ENCODE measurements at regions not wholly inside any gene's neighbourhood (a gene's known extent, or its start where the extent isn't known, plus 50 kb on each side); places are given as distances from the start of the nearest gene placed in this dataset.

DNA sequence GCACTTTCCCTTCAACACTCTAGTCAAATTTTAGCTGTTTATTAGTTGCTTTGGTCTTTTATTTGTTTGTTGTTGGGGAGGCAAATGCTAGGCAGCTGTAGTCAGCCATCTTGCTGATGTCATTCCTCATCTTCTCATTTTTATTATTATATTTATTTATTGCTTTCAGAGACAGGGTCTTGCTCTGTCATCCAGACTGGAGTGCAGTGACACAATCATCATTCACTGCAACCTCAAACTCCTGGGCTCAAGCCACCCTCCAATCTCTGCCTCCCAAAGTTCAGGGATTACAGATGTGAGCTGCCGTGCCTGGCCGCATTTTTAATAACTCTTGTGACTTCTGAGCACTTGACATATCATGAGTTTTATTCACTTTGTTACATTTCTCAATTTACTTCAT, 441.4 kb downstream of the DIPK2A start:
- TF ChIP-seq, protein P1, sequence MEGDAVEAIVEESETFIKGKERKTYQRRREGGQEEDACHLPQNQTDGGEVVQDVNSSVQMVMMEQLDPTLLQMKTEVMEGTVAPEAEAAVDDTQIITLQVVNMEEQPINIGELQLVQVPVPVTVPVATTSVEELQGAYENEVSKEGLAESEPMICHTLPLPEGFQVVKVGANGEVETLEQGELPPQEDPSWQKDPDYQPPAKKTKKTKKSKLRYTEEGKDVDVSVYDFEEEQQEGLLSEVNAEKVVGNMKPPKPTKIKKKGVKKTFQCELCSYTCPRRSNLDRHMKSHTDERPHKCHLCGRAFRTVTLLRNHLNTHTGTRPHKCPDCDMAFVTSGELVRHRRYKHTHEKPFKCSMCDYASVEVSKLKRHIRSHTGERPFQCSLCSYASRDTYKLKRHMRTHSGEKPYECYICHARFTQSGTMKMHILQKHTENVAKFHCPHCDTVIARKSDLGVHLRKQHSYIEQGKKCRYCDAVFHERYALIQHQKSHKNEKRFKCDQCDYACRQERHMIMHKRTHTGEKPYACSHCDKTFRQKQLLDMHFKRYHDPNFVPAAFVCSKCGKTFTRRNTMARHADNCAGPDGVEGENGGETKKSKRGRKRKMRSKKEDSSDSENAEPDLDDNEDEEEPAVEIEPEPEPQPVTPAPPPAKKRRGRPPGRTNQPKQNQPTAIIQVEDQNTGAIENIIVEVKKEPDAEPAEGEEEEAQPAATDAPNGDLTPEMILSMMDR (conservative IDR thresholded peaks at IDR 0.05) = no peak
- no peak overlapping the region for H3K4me2 ChIP-seq
- intact Hi-C loops (cut with micrococcal nuclease; ENCODE audit: unreplicated experiment) = no loop called here
- POLR2A ChIA-PET (ENCODE audit: unreplicated experiment) = no interaction called here
- H3K36me3 ChIP-seq (ENCODE audit: low read depth) = no peaks in the 10 kb centered on the region
- CTCF ChIA-PET = no interaction called here
- no peak for DNase-seq
- no peak overlapping the region for H2AFZ ChIP-seq
- H3K79me2 ChIP-seq (ENCODE audit: low read depth) = no peaks in the 10 kb centered on the region
- H3K27me3 ChIP-seq (ENCODE audit: insufficient read depth, low read depth) = no peaks in the 10 kb centered on the region
- H3K9me3 ChIP-seq (ENCODE audit: insufficient read depth, low read depth) = peaks cover 5% of the 10 kb centered on the region; the same call in 1 of the 2 replicates
- no TSS peak for BruUV-seq (replicated peaks)
- no peaks in the 10 kb centered on the region for H3K9me2 ChIP-seq (ENCODE audit: insufficient read depth)
- no peak overlapping the region for H3K4me3 ChIP-seq
- H3F3A ChIP-seq (ENCODE audit: insufficient read depth, low read depth) = no peaks in the 10 kb centered on the region
- H3K4me1 ChIP-seq (replicated peaks; ENCODE audit: insufficient read depth) = no peaks in the 10 kb centered on the region
- H3K27ac ChIP-seq = no peak overlapping the region
- no peaks in the 10 kb centered on the region for H4K20me1 ChIP-seq (ENCODE audit: insufficient read depth)

DNA sequence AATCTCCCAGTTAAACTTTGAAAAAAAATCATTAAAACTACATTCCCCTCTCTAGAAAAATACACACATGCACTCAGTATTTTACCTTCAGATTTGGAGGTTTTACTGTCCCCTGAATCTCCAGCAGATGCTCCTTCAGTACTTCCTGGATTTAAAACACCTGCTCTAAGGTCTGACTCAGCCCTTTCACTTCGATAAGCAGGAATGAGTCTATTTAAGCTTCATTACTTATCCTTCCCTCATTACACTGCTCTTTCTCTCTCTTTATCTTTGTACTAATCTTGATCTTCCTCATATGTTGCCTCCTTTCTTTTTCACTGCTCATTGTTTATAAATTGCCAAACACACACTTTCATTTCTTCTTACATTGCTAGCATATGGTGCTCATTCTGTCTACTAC, 443.9 kb downstream of the DIPK2A start:
- no peaks in the 10 kb centered on the region for H4K20me1 ChIP-seq (ENCODE audit: insufficient read depth)
- no peaks in the 10 kb centered on the region for H3K9me3 ChIP-seq (ENCODE audit: insufficient read depth, low read depth)
- no peak for TF ChIP-seq EZH2 (IDR thresholded peaks at IDR 0.05; ENCODE audit: low read depth)
- TF ChIP-seq, protein P1 (conservative IDR thresholded peaks at IDR 0.05) = no peak
- no peaks in the 10 kb centered on the region for H3F3A ChIP-seq (ENCODE audit: insufficient read depth, low read depth)
- H3K9me2 ChIP-seq (ENCODE audit: insufficient read depth) = no peaks in the 10 kb centered on the region
- H3K4me2 ChIP-seq = no peak overlapping the region
- H3K27me3 ChIP-seq (ENCODE audit: insufficient read depth, low read depth) = no peaks in the 10 kb centered on the region
- no peak overlapping the region for H3K4me3 ChIP-seq
- H2AFZ ChIP-seq = no peak overlapping the region
- no peak overlapping the region for H3K27ac ChIP-seq
- BruUV-seq (replicated peaks) = no TSS peak
- POLR2A ChIA-PET (ENCODE audit: unreplicated experiment) = no interaction called here
- CTCF ChIA-PET = no interaction called here
- intact Hi-C loops (cut with micrococcal nuclease; ENCODE audit: unreplicated experiment) = no loop called here
- H3K4me1 ChIP-seq (replicated peaks; ENCODE audit: insufficient read depth) = no peaks in the 10 kb centered on the region
- no peaks in the 10 kb centered on the region for H3K79me2 ChIP-seq (ENCODE audit: low read depth)
- DNase-seq = no peak
- no peaks in the 10 kb centered on the region for H3K36me3 ChIP-seq (ENCODE audit: low read depth)

DNA sequence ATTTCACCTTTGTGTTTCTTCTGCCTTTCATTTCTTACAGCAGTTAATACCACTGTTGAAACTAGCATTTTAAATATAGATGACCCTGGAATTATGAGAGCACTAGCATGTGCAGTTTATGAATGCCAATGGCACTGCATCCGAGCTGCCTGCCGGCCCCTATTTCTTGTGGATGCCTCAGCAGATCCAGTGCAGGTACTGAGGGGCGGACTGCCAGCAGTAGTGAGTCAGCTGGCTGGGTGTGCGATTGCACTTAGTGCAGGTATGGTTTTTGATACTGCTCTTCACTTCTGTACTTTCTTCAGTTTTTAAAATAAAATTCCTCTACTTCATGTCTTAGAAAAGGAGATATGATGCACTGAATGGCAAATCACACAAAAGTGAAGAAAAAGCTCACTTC, 453.0 kb downstream of the DIPK2A start:
- Histone ChIP-seq H2AFZ (no peak overlapping the region), H3K27me3 (ENCODE audit: insufficient read depth, low read depth) (no peaks in the 10 kb centered on the region), H3K27ac (no peak overlapping the region), H3K36me3 (ENCODE audit: low read depth) (no peaks in the 10 kb centered on the region), H3K4me3 (no peak overlapping the region), H3F3A (ENCODE audit: insufficient read depth, low read depth) (no peaks in the 10 kb centered on the region), H3K9me3 (ENCODE audit: insufficient read depth, low read depth) (no peaks in the 10 kb centered on the region), H3K4me2 (no peak overlapping the region), H3K4me1 (replicated peaks; ENCODE audit: insufficient read depth) (no peaks in the 10 kb centered on the region), H3K9me2 (ENCODE audit: insufficient read depth) (no peaks in the 10 kb centered on the region), H4K20me1 (ENCODE audit: insufficient read depth) (no peaks in the 10 kb centered on the region), H3K79me2 (ENCODE audit: low read depth) (no peaks in the 10 kb centered on the region)
- TF ChIP-seq EZH2 (IDR thresholded peaks at IDR 0.05; ENCODE audit: low read depth) = no peak
- TF ChIP-seq, protein P1 (conservative IDR thresholded peaks at IDR 0.05) = no peak
- POLR2A ChIA-PET (ENCODE audit: unreplicated experiment) = no interaction called here
- no peak for DNase-seq
- CTCF ChIA-PET = no interaction called here
- intact Hi-C loops (cut with micrococcal nuclease; ENCODE audit: unreplicated experiment) = no loop called here
- no TSS peak for BruUV-seq (replicated peaks)

Data from PC-9 (cell line).